Kidney (tissue), 13 donors: ENCODE measurements at regions not wholly inside any gene's neighbourhood (a gene's known extent, or its start where the extent isn't known, plus 50 kb on each side); places are given as distances from the start of the nearest gene placed in this dataset.
A peak's percentile ranks its signal among the peaks of the same experiment; 100 is the strongest.

Source experiments
- DNase-seq, 5 donors: peaks; one replicate each; pipeline ENCODE4 v3.0.0-alpha.2; 2013 to 2020
- FAIRE-seq: peaks from 2 replicates; lab custom pipeline; 2012; peaks lifted over from hg19 to GRCh38; lab: Jason Lieb, UNC
- H3K27ac ChIP-seq, 2 donors: one replicate each; pipeline ENCODE4 v1.7.0; 2013; ENCODE audit warnings: low read depth in 2 of 2, low read length in 2 of 2, inconsistent platforms in 1 of 2
- H3K27me3 ChIP-seq: one replicate; pipeline ENCODE4 v1.7.1; 2013; ENCODE audit warnings: low read length, inconsistent platforms; ENCODE audit not compliant: control insufficient read depth, insufficient read depth
- H3K36me3 ChIP-seq, 3 donors: one replicate each; pipeline versions ENCODE4 v1.7.0 to v1.7.1; 2013; ENCODE audit warnings: low read length in 3 of 3, control low read depth in 1 of 3, inconsistent platforms in 1 of 3; ENCODE audit not compliant: insufficient read depth in 3 of 3, control insufficient read depth in 2 of 3
- H3K4me1 ChIP-seq, 3 donors: one replicate each; pipeline versions ENCODE4 v1.7.0 to v1.7.1; 2013; ENCODE audit warnings: low read length in 3 of 3, inconsistent platforms in 1 of 3, low read depth in 1 of 3; ENCODE audit not compliant: control insufficient read depth in 2 of 3, insufficient read depth in 2 of 3
- H3K4me3 ChIP-seq, 3 donors: one replicate each; pipeline versions ENCODE4 v1.7.0 to v1.8.1; 2013; ENCODE audit warnings: low read length in 3 of 3, control low read depth in 1 of 3, inconsistent platforms in 1 of 3
- H3K9ac ChIP-seq, 3 donors: one replicate each; pipeline versions ENCODE4 v1.7.0 to v1.7.1; 2013; ENCODE audit warnings: low read length in 3 of 3, control low read depth in 1 of 3, inconsistent platforms in 1 of 3
- H3K9me3 ChIP-seq, 3 donors: one replicate each; pipeline versions ENCODE4 v1.7.0 to v1.7.1; 2013; ENCODE audit warnings: low read length in 3 of 3, control low read depth in 1 of 3, inconsistent platforms in 1 of 3; ENCODE audit not compliant: control insufficient read depth in 2 of 3, insufficient read depth in 1 of 3
- intact Hi-C: fragments of 100-400 bp; cut with DNase I; formaldehyde crosslinking; loops from one replicate; pipeline ENCODE4 v1.11.1; 2022
- TF ChIP-seq, protein P1 (sequence below): IDR thresholded peaks from 3 replicates; pipeline ENCODE4 v1.5.1; 2012; ENCODE audit warnings: mild to moderate bottlenecking, moderate library complexity, borderline replicate concordance; ENCODE audit not compliant: insufficient read depth; ENCODE audit errors: extremely low read depth
- donor health status: control.
- donor health status: control.
- donor health status: control.
- donor health status: control.
- donor health status: control.
- donor health status: DM: yes; HTN: yes; CAD: no.
- donor health status: Normal renal cell carcinoma (clear cell type).

GRCh38 chr10:6912424-6912823 is 332.3 kb upstream of the PRKCQ start:
- no peaks in the 10 kb centered on the region for H3K27me3 ChIP-seq
- FAIRE-seq (no peak), DNase-seq (peak in 1 of 5 donors; percentile 80)
- peaks cover 0 to 2% (median 0%) of the 10 kb centered on the region in 3 donors for H3K4me1 ChIP-seq
- no peak overlapping the region for H3K27ac ChIP-seq
- TF ChIP-seq, protein P1, sequence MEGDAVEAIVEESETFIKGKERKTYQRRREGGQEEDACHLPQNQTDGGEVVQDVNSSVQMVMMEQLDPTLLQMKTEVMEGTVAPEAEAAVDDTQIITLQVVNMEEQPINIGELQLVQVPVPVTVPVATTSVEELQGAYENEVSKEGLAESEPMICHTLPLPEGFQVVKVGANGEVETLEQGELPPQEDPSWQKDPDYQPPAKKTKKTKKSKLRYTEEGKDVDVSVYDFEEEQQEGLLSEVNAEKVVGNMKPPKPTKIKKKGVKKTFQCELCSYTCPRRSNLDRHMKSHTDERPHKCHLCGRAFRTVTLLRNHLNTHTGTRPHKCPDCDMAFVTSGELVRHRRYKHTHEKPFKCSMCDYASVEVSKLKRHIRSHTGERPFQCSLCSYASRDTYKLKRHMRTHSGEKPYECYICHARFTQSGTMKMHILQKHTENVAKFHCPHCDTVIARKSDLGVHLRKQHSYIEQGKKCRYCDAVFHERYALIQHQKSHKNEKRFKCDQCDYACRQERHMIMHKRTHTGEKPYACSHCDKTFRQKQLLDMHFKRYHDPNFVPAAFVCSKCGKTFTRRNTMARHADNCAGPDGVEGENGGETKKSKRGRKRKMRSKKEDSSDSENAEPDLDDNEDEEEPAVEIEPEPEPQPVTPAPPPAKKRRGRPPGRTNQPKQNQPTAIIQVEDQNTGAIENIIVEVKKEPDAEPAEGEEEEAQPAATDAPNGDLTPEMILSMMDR, result no peak
- H3K9ac ChIP-seq, result no peak overlapping the region
- no peaks in the 10 kb centered on the region for H3K36me3 ChIP-seq
- no peaks in the 10 kb centered on the region for H3K9me3 ChIP-seq
- intact Hi-C loops, result no loop called here
- H3K4me3 ChIP-seq, result no peak overlapping the region

- Histone ChIP-seq H3K27me3 (no peaks in the 10 kb centered on the region), H3K9ac (no peak overlapping the region), H3K27ac (no peak overlapping the region), H3K36me3 (no peaks in the 10 kb centered on the region), H3K4me1 (peaks cover 0 to 2% (median 0%) of the 10 kb centered on the region in 3 donors), H3K9me3 (no peaks in the 10 kb centered on the region), H3K4me3 (no peak overlapping the region)
- DNase-seq, result no peak
- intact Hi-C loops, result no loop called here
- TF ChIP-seq, protein P1, result no peak
- no peak for FAIRE-seq
Observed at GRCh38 chr10:6912021-6912420, 331.9 kb upstream of the PRKCQ start.

GRCh38 chr10:6909905-6910560 is 330.0 kb upstream of the PRKCQ start:
- intact Hi-C loops, result no loop called here
- H3K4me1 ChIP-seq, result peaks cover 0 to 2% (median 0%) of the 10 kb centered on the region in 3 donors
- no peak overlapping the region for H3K9ac ChIP-seq
- H3K36me3 ChIP-seq, result no peaks in the 10 kb centered on the region
- no peak for DNase-seq
- H3K4me3 ChIP-seq, result no peak overlapping the region
- no peak overlapping the region for H3K27ac ChIP-seq
- H3K27me3 ChIP-seq, result no peaks in the 10 kb centered on the region
- FAIRE-seq, result no peak
- no peaks in the 10 kb centered on the region for H3K9me3 ChIP-seq
- TF ChIP-seq, protein P1, result no peak
